ENCODE measurements at regions not wholly inside any gene's neighbourhood (a gene's known extent, or its start where the extent isn't known, plus 50 kb on each side); places are given as distances from the start of the nearest gene placed in this dataset.

GRCh38 chr18:78125206-78125896 is 854.3 kb upstream of the SALL3 start:
- Histone ChIP-seq H3K9me3 (ENCODE audit: control insufficient read depth in 2 of 2, insufficient read depth in 1 of 2, low read depth in 1 of 2, low read length in 1 of 2) (peaks cover 6 to 11% of the 10 kb centered on the region in 2 donors), H3K27ac (ENCODE audit: low read depth in 2 of 2, low read length in 1 of 2) (no peak overlapping the region), H3K4me3 (ENCODE audit: low read depth in 1 of 2, low read length in 2 of 2) (no peak overlapping the region), H3K4me1 (ENCODE audit: control insufficient read depth in 2 of 2, insufficient read depth in 2 of 2, low read length in 1 of 2) (peaks cover 0 to 5% of the 10 kb centered on the region in 2 donors), H3K36me3 (ENCODE audit: control insufficient read depth in 2 of 2, insufficient read depth in 2 of 2, low read length in 1 of 2) (no peaks in the 10 kb centered on the region), H3K27me3 (ENCODE audit: control insufficient read depth in 1 of 2, insufficient read depth in 2 of 2, low read length in 2 of 2) (no peaks in the 10 kb centered on the region)
- WGBS, 2 donors = 93 to 95% methylated on average over 7 of the region's 7 CpGs

DNA sequence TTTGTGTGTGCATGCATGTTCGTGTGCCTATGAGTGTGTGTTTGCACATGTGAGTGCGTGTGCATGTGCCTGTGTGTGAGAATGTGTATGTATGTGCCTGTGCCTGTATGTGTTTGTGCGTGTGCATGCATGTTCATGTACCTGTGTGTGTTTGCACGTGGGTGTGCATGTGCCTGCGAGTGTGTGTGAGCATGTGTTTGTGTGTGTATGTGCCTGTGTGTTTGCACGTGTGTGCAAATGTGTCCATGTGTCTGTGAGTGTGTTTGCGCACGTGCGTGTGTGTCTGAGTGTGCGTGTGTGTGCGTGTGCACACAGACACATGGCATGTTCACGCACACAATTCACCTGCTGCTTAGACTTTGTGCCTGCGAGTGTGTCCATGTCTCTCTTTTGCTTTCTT is 853.5 kb upstream of the SALL3 start:
- Histone ChIP-seq H3K4me3 (ENCODE audit: low read depth in 1 of 2, low read length in 2 of 2) (no peak overlapping the region), H3K4me1 (ENCODE audit: control insufficient read depth in 2 of 2, insufficient read depth in 2 of 2, low read length in 1 of 2) (peaks cover 0 to 8% of the 10 kb centered on the region in 2 donors)
- WGBS, 2 donors = 94 to 96% methylated on average over 13 of the region's 13 CpGs

GRCh38 chr18:78126536-78126935 is 853.1 kb upstream of the SALL3 start:
- peaks cover 3 to 11% of the 10 kb centered on the region in 2 donors for H3K9me3 ChIP-seq (ENCODE audit: control insufficient read depth in 2 of 2, insufficient read depth in 1 of 2, low read depth in 1 of 2, low read length in 1 of 2)
- H3K4me3 ChIP-seq (ENCODE audit: low read depth in 1 of 2, low read length in 2 of 2) = no peak overlapping the region
- no peaks in the 10 kb centered on the region for H3K36me3 ChIP-seq (ENCODE audit: control insufficient read depth in 2 of 2, insufficient read depth in 2 of 2, low read length in 1 of 2)
- H3K4me1 ChIP-seq (ENCODE audit: control insufficient read depth in 2 of 2, insufficient read depth in 2 of 2, low read length in 1 of 2) = peaks cover 0 to 8% of the 10 kb centered on the region in 2 donors
- no peak overlapping the region for H3K27ac ChIP-seq (ENCODE audit: low read depth in 2 of 2, low read length in 1 of 2)
- 72 to 77% methylated on average over 21 of the region's 21 CpGs for WGBS, 2 donors
- no peaks in the 10 kb centered on the region for H3K27me3 ChIP-seq (ENCODE audit: control insufficient read depth in 1 of 2, insufficient read depth in 2 of 2, low read length in 2 of 2)

More for the DNA sequence above, 853.5 kb upstream of the SALL3 start:
- Histone ChIP-seq H3K36me3 (ENCODE audit: control insufficient read depth in 2 of 2, insufficient read depth in 2 of 2, low read length in 1 of 2) (no peaks in the 10 kb centered on the region), H3K27me3 (ENCODE audit: control insufficient read depth in 1 of 2, insufficient read depth in 2 of 2, low read length in 2 of 2) (no peaks in the 10 kb centered on the region), H3K9me3 (ENCODE audit: control insufficient read depth in 2 of 2, insufficient read depth in 1 of 2, low read depth in 1 of 2, low read length in 1 of 2) (peaks cover 3 to 11% of the 10 kb centered on the region in 2 donors), H3K27ac (ENCODE audit: low read depth in 2 of 2, low read length in 1 of 2) (no peak overlapping the region)

DNA sequence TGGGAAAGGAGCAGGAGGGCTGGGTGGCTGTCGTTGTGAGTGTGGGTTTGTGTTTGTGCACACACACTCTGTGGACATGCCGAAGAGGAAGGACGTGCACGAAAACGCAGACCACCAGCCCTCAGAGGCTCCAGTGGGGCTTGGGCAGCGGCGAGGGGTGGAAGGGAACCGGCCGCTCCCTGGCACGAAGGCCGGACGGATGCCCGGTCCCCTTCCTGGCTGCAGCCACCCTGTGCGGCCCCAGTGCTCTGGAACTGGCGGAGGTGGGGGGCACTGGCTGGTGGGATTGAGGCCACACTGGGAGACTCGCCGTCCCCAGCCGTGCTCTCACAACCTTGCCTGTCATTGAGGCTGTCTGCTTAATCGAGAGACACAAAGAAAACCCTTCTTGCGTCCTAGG is 852.6 kb upstream of the SALL3 start:
- Histone ChIP-seq H3K27ac (ENCODE audit: low read depth in 2 of 2, low read length in 1 of 2) (no peak overlapping the region), H3K27me3 (ENCODE audit: control insufficient read depth in 1 of 2, insufficient read depth in 2 of 2, low read length in 2 of 2) (no peaks in the 10 kb centered on the region), H3K4me1 (ENCODE audit: control insufficient read depth in 2 of 2, insufficient read depth in 2 of 2, low read length in 1 of 2) (peaks cover 0 to 8% of the 10 kb centered on the region in 2 donors), H3K36me3 (ENCODE audit: control insufficient read depth in 2 of 2, insufficient read depth in 2 of 2, low read length in 1 of 2) (no peaks in the 10 kb centered on the region), H3K9me3 (ENCODE audit: control insufficient read depth in 2 of 2, insufficient read depth in 1 of 2, low read depth in 1 of 2, low read length in 1 of 2) (peaks cover 3 to 11% of the 10 kb centered on the region in 2 donors), H3K4me3 (ENCODE audit: low read depth in 1 of 2, low read length in 2 of 2) (no peak overlapping the region)
- 88 to 91% methylated on average over 20 of the region's 20 CpGs for WGBS, 2 donors

- H3K27me3 ChIP-seq (ENCODE audit: control insufficient read depth in 1 of 2, insufficient read depth in 2 of 2, low read length in 2 of 2) = no peaks in the 10 kb centered on the region
- 74 to 81% methylated on average over 8 of the region's 8 CpGs for WGBS, 2 donors
- peaks cover 3 to 11% of the 10 kb centered on the region in 2 donors for H3K9me3 ChIP-seq (ENCODE audit: control insufficient read depth in 2 of 2, insufficient read depth in 1 of 2, low read depth in 1 of 2, low read length in 1 of 2)
- H3K27ac ChIP-seq (ENCODE audit: low read depth in 2 of 2, low read length in 1 of 2) = no peak overlapping the region
- H3K36me3 ChIP-seq (ENCODE audit: control insufficient read depth in 2 of 2, insufficient read depth in 2 of 2, low read length in 1 of 2) = no peaks in the 10 kb centered on the region
- peaks cover 0 to 8% of the 10 kb centered on the region in 2 donors for H3K4me1 ChIP-seq (ENCODE audit: control insufficient read depth in 2 of 2, insufficient read depth in 2 of 2, low read length in 1 of 2)
- H3K4me3 ChIP-seq (ENCODE audit: low read depth in 1 of 2, low read length in 2 of 2) = no peak overlapping the region
Measured at GRCh38 chr18:78128004-78128403, 851.6 kb upstream of the SALL3 start.

- Histone ChIP-seq H3K27me3 (ENCODE audit: control insufficient read depth in 1 of 2, insufficient read depth in 2 of 2, low read length in 2 of 2) (no peaks in the 10 kb centered on the region), H3K27ac (ENCODE audit: low read depth in 2 of 2, low read length in 1 of 2) (no peak overlapping the region), H3K36me3 (ENCODE audit: control insufficient read depth in 2 of 2, insufficient read depth in 2 of 2, low read length in 1 of 2) (no peaks in the 10 kb centered on the region), H3K4me1 (ENCODE audit: control insufficient read depth in 2 of 2, insufficient read depth in 2 of 2, low read length in 1 of 2) (peaks cover 0 to 8% of the 10 kb centered on the region in 2 donors), H3K4me3 (ENCODE audit: low read depth in 1 of 2, low read length in 2 of 2) (no peak overlapping the region), H3K9me3 (ENCODE audit: control insufficient read depth in 2 of 2, insufficient read depth in 1 of 2, low read depth in 1 of 2, low read length in 1 of 2) (peaks cover 3 to 11% of the 10 kb centered on the region in 2 donors)
- WGBS, 2 donors = 83 to 85% methylated on average over 8 of the region's 8 CpGs
Measured at GRCh38 chr18:78129260-78129659, 850.4 kb upstream of the SALL3 start.

DNA sequence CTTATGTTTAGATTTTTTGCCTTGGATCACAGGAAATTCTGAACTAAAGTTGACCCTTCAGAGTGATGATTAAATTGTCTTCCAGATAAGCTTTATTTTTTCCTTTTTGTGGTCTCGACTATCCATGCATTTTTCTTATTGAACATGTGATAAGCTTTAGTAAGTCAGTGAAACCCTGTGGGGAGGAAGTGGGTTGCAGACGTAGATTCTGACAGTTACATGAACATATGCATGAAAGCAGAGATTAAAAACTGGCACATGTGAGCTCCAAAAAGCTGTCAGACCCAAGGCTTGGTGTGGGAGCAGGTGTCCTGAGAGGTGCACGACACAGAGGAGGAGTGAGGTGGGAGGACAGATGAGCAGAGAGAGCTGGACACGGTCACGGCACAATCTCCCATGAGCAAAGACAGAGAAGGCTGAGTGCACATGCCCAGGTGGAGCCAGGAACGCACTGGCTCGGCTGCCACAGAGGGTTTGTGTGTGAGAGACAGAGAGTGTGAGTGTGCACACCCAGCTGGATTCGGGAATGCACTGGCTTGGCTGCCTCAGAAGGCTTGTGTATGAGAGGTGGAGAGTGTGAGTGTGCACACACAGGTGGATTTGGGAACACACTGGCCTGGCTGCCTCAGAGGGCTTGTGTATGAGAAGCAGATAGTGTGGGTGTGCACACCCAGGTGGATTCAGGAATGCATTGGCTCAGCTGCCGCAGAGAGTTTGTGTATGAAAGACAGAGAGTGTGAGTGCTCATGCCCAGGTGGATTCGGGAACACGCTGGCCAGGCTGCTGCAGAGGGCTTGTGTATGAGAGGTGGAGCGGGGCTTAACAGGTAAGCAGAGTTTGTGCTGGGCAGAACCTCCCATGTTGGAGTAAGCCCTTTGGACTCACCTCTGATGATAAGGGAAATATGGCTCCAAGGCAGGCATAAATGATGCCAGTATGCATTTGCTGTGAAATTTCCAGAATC is 849.1 kb upstream of the SALL3 start:
- Histone ChIP-seq H3K4me1 (ENCODE audit: control insufficient read depth in 2 of 2, insufficient read depth in 2 of 2, low read length in 1 of 2) (peaks cover 0 to 8% of the 10 kb centered on the region in 2 donors), H3K27me3 (ENCODE audit: control insufficient read depth in 1 of 2, insufficient read depth in 2 of 2, low read length in 2 of 2) (no peaks in the 10 kb centered on the region), H3K27ac (ENCODE audit: low read depth in 2 of 2, low read length in 1 of 2) (no peak overlapping the region), H3K36me3 (ENCODE audit: control insufficient read depth in 2 of 2, insufficient read depth in 2 of 2, low read length in 1 of 2) (no peaks in the 10 kb centered on the region), H3K4me3 (ENCODE audit: low read depth in 1 of 2, low read length in 2 of 2) (no peak overlapping the region), H3K9me3 (ENCODE audit: control insufficient read depth in 2 of 2, insufficient read depth in 1 of 2, low read depth in 1 of 2, low read length in 1 of 2) (peaks cover 3 to 9% of the 10 kb centered on the region in 2 donors)
- 42 to 51% methylated on average over 12 of the region's 12 CpGs for WGBS, 2 donors

GRCh38 chr18:78133729-78134128 is 845.9 kb upstream of the SALL3 start:
- WGBS, 2 donors = 81% methylated on average over 7 of the region's 7 CpGs
- no peak overlapping the region for H3K4me3 ChIP-seq (ENCODE audit: low read depth in 1 of 2, low read length in 2 of 2)
- H3K36me3 ChIP-seq (ENCODE audit: control insufficient read depth in 2 of 2, insufficient read depth in 2 of 2, low read length in 1 of 2) = no peaks in the 10 kb centered on the region
- H3K9me3 ChIP-seq (ENCODE audit: control insufficient read depth in 2 of 2, insufficient read depth in 1 of 2, low read depth in 1 of 2, low read length in 1 of 2) = no peaks in the 10 kb centered on the region
- H3K27me3 ChIP-seq (ENCODE audit: control insufficient read depth in 1 of 2, insufficient read depth in 2 of 2, low read length in 2 of 2) = no peaks in the 10 kb centered on the region
- peaks cover 0 to 3% of the 10 kb centered on the region in 2 donors for H3K4me1 ChIP-seq (ENCODE audit: control insufficient read depth in 2 of 2, insufficient read depth in 2 of 2, low read length in 1 of 2)
- H3K27ac ChIP-seq (ENCODE audit: low read depth in 2 of 2, low read length in 1 of 2) = no peak overlapping the region

DNA sequence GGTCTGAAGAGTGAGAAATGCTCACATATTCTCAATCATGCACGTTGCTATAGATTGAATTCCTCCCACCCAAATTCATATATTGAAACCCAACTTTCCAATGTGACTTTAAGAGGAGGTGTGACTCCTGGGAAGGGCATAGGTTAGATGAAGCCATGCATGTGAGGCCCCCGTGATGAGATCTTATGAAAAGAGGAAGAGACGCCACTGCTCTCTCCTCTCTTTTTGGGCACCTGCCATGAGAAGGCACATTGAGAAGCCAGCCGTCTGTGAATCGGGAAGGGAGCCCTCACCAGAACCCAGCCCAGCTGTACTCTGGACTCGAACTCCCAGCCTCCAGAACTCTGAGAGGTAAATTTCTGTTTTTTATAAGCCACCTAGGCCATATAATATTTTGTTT is 842.6 kb upstream of the SALL3 start:
- no peak overlapping the region for H3K27ac ChIP-seq (ENCODE audit: low read depth in 2 of 2, low read length in 1 of 2)
- no peaks in the 10 kb centered on the region for H3K36me3 ChIP-seq (ENCODE audit: control insufficient read depth in 2 of 2, insufficient read depth in 2 of 2, low read length in 1 of 2)
- H3K9me3 ChIP-seq (ENCODE audit: control insufficient read depth in 2 of 2, insufficient read depth in 1 of 2, low read depth in 1 of 2, low read length in 1 of 2) = no peaks in the 10 kb centered on the region
- 83 to 86% methylated on average over 6 of the region's 6 CpGs for WGBS, 2 donors
- H3K4me3 ChIP-seq (ENCODE audit: low read depth in 1 of 2, low read length in 2 of 2) = no peak overlapping the region
- no peaks in the 10 kb centered on the region for H3K4me1 ChIP-seq (ENCODE audit: control insufficient read depth in 2 of 2, insufficient read depth in 2 of 2, low read length in 1 of 2)
- H3K27me3 ChIP-seq (ENCODE audit: control insufficient read depth in 1 of 2, insufficient read depth in 2 of 2, low read length in 2 of 2) = no peaks in the 10 kb centered on the region
